NCI-H524 treated with DMSO at 0.1 percent for 48 hours (cell line): ENCODE measurements at regions not wholly inside any gene's neighbourhood (a gene's known extent, or its start where the extent isn't known, plus 50 kb on each side); places are given as distances from the start of the nearest gene placed in this dataset.
"Not testable (repeated sequence)": the region's sequence is repeated elsewhere in the genome, so short reads cannot be mapped to it uniquely, and the experiment has no call there.

Source experiments
- DNase-seq: peaks from one replicate; lab custom pipeline; 2025; lab: John Stamatoyannopoulos, UW

DNA sequence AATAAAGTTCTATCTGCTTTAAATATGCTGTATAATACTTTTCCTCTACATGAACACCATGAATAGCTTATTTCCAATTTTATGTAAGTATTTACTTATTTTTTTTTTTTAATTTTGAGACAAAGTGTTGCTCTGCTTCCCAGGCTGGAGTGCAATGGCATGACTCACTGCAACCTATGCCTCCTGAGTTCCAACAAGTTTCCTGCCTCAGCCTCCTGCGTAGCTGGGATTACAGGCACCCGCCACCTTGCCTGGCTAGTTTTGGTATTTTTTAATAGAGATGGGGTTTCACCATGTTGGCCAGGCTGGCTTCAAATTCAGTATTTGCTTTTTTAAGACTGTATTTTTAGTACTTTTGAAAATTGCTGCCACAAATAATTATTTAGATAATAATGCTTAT lies 1365.9 kb downstream of the GRIK2 start:
- DNase-seq: no peak

DNA sequence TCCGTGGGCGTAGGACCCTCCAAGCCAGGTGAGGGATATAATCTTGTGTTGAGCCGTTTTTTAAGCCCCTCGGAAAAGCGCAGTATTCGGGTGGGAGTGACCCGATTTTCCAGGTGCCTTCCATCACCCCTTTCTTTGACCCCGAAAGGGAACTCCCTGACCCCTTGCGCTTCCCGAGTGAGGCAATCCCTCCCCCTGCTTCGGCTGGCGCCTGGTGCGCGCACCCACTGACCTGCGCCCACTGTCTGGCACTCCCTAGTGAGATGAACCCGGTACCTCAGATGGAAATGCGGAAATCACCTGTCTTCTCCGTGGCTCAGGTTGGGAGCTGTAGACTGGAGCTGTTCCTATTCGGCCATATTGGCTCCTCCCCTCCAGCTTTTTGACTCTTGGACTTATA lies 1365.0 kb downstream of the GRIK2 start:
- not testable (repeated sequence) for DNase-seq

DNA sequence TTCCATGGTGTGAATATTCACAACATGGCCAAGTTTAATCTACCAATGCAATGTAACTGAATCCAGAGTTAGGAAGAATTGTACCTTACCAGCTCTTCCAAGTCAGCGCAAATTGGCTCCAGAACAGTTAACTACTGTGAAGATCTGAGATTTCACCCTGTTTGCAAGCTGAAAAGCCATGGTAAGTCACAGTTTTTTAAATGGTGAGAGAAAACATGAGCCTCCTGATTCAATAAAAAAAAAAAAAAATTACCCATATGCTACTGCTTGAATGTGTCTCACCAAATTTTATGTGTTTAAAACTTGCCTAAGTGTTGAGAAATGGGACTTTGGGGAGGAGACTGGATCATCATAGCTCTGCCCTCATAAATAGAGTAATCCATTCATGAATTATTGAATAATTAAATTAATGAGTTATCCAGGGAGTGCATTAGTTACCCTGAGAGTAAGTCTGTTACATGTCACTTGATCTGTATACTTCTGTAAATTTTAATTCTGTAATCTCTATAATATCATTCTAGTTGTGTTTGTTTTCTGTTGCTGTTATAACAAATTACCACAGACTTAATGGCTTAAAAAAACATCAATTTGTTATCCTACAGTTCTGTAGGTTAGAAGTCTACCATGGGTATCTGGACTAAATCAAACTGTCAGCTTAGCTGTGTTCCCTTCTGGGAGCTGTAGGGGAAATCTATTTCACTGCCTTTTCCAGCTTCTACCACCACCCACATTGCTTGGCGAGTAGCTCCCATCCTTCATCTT lies 1355.9 kb downstream of the GRIK2 start:
- DNase-seq: no peak

DNA sequence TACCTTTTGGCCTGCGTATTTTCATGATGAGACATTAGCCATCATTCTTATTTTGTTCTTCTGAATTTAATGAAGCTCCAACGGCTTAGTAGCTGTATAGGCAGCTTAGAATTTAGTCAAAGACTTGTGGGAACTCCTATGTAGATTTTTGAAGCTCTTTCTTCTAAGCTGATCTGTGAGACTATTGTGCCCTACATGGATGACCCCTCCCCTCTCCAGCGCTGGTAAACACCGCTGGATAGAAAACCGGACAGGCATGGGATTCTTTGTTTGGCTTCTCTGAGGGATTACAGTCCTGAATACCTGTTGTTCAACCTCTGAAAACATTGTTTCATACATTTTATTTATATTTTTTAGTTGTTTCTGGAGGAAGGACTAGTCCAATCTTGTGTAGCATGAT lies 1353.4 kb downstream of the GRIK2 start:
- no peak for DNase-seq

DNA sequence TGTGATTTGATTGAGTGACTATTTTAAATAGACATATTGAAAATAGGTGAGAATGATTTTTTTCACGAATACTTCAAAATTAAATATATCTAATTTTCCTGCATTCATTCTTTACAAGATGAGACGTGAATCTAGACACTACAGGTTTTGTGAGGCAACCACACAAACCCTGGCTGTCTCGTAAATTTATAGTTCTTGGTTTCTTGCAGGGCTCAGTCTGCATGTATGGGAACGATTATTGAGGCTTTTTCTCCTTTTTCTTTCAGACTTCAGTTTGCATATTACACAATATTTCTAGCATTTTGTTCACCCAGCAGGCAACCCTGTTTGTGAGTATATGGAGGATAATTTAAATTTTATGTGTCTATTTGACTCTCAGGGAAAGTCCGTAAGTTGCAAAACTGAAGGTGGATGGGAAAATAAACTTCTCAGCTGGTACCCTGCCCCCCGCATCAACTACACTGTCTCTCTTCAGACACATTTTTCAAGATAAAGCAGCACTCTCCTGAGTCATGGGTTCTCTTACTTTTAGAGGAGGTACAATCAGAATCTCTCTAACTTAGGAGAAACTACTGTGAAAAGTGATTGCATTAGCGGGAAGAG lies 1349.3 kb downstream of the GRIK2 start:
- DNase-seq: no peak

DNA sequence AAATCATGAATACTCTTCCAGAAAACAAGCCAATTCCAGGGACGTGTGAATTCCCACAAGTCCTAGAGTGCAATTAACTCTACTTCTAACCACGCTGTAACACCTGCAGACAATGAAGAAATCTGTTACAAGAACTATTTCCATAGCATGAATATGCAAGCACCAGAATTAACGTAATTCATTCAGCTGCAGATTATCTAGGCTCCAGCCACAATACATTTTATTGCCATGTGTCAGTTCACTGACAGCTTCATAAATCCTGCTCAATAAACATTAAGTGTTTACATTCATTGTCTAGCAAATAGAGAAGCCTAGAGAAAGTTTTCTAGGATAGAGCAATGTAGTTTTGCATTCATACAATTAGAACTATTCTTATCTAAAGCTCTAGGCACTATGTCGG lies 1348.5 kb downstream of the GRIK2 start:
- DNase-seq: no peak

DNA sequence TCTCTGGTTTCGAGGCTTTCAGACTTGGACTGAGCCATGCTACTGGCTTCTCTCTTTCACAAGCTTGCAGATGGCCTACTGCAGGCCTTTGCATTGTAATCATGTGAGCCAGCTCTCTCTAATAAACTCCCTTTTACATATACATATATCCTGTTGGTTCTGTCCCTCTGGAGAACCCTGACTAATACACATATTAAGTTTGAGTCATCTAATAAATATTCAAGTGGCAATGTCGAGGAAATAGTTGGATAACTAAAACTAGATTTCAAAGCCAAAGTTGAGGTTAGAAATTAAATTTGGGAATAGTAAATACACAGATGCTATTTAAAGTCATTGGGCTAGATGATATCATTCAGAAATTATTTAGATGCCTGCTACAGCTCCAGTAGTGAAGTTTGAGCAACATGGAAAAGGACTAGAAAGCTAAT lies 1343.4 kb downstream of the GRIK2 start:
- no peak for DNase-seq

DNA sequence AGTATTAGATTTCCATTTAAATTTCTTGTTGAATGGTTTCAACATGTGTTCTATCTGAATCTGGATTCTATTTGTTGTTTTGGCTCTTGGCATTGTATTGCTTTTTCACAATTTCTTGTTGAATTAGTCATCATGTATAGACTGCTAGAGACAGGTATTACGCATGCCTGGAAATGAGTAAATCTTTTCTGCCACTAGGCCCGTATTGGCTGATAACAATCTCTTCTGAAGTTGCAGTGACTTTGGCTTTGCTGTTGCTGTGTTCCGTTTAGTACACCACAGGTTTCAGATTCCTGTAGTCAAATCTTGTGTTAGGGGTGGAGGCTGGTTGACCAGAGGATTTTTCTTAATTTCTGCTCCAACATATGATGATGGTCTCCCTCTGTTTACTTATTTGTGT lies 1339.4 kb downstream of the GRIK2 start:
- no peak for DNase-seq

DNA sequence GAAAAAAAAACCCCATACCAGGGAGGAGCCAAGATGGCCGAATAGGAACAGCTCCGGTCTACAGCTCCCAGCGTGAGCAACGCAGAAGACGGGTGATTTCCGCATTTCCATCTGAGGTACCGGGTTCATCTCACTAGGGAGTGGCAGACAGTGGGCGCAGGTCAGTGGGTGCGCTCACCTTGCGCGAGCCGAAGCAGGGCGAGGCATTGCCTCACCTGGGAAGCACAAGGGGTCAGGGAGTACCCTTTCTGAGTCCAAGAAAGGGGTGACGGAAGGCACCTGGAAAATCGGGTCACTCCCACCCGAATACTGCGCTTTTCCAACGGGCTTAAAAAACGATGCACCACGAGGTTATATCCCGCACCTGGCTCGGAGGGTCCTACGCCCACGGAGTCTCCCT lies 1328.6 kb downstream of the GRIK2 start:
- DNase-seq: not testable (repeated sequence)

DNA sequence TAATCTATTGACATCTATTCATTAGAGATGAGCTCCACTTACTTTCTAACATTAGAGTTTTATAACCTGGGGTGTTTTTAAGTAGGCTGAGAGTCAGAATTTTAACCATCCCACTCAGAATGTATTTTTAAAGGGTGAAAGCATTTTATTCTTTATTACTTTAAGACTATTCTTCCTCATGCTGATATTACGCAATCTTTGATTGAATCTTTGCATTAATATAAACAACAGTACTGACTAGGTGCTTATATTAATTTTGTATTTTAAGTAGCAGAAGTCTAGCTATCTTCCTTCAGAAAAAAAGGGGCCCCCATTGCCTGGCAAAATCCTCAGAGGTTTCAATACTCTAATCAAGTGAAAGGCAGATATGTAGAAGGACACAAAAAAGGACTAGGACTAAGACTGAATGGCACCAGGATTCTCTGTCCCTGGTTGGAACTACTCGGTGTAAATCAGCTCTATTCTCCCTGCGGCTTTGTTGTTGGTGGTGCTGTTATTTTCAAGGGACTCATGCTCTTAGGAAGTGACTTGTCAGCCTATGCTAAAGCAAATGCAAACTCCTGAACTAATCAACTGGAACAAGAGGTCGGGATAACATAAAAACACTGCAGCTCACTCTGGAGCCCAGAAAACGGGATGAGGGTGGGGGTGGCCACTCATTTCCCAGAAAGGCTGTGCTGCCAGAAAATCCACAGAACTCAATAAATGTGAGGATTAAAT lies 1324.4 kb downstream of the GRIK2 start:
- DNase-seq: no peak

DNA sequence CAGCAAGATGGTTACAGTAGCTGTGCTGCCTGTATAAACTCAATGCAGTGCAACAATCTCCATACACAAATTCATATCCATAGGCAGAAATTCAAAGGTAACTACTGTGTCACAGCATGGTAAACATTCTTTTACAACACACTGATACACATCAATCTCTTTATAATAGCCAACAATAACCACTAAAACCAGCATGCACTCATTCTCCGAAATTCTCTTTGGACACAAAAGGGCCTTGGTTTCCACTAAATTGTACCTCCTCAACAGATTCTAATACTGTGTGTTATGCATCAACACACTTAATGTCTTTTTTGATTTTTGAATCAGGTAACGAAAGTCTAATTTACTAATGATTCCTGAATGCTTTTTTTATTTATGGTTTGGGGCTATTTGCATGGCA lies 1323.7 kb downstream of the GRIK2 start:
- no peak for DNase-seq

DNA sequence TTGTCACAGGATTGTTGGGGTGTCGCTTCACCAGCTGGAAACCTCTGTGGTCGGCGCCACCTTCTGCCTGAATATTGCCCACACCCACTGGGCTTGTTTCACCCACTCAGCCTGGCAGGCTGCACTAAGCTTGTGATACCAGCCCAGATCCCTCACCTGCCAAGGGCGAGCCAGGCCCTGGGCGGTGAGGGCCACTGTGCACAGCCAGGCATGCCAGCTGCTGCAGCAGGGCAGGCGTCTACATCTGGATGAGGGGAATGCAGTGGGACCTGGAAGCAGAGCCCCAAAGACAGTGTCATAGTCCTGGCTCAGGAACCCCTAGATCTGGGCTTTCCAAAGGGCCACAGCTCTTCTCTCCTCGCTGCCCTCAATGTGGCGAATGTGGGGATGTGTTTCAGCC lies 1307.5 kb downstream of the GRIK2 start:
- no peak for DNase-seq

DNA sequence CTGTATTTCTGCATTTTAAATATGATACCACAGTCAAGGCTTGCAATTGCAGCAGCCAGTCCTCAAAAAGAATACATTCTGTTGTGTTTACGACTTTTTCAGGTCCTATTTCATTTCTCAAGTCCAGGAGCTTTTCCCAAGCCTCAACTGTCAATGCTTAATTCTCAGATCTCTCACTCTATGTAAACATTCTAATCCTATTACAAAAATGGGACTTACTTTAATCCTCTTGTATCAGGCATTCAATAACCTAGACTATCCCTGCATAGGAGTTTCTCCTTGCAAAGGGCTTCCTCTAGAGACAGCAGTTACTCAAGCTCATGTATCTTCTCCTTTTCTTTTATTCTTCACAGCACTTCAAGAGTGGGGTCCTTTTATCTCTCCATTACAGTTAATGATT lies 1293.0 kb downstream of the GRIK2 start:
- DNase-seq: peak; percentile 90

DNA sequence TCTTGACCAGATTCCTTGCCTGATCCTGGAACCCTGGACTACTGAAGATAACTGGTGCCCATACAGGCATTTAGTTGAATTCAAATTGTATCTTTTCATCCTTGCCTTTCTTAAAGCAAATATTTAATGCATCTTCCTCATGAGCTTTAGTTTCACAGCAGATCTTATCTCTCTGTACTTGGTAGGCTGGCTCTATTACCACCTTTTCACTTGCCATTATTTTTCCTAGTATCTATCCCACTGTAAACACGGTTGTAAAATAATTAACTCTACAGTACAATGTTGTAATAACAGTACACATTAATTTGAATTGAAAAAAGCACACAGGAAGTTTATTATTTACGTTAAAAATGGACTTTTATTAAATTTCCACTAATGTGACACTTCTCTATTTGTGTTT lies 1286.9 kb downstream of the GRIK2 start:
- no peak for DNase-seq

DNA sequence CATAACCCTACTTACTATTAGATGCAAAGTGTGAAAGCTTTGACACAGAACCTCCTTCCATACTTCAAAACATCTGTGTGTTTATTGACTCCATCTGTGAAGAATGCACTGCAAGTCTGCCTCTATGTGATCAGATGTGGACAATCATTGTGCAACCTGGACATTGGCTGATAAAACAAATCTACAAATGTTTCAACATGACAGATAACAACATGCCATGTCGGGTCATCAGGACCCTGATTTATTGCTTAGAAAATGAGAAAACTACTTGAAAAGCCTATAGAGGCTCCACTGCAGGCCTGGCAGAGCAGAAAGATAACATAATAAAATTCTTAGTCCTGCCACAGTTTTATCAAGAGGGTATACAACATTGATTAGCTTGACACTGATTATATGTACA lies 1286.4 kb downstream of the GRIK2 start:
- DNase-seq: no peak

DNA sequence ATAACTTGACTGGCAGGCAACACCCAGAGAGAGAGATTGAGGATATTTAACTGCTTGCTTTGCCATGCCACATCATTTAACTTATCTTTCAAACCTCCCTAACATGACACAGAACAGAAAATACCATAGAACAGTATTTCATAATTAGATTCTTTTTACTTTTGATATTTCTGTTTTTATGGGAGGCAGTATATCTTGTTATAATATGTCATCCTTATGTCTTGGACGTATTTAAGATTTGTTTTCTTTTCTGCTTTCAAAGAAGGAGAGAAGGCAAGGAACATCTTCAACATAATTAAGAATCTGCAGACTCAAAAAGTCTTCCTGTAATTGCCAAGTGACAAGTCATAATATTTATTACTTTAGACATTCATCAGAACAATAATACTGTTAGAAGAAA lies 1283.7 kb downstream of the GRIK2 start:
- DNase-seq: no peak

DNA sequence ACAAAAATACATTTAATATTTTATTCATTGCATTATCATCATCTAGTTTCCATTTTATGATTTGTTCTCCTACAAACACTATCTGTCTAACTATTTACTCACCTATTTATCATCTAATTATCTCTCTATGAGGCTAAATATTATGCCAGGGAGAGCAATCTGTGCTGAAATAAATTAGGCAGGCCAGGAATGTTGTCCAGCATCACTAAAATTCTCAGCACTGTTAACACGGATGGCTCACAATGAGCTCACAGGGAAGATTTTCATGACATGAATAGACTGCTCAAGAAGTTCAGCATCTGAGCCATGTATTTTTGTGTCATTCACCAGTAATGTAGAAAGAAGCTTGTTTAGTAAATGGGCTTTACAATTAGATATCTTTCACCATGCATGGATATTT lies 1277.2 kb downstream of the GRIK2 start:
- no peak for DNase-seq

DNA sequence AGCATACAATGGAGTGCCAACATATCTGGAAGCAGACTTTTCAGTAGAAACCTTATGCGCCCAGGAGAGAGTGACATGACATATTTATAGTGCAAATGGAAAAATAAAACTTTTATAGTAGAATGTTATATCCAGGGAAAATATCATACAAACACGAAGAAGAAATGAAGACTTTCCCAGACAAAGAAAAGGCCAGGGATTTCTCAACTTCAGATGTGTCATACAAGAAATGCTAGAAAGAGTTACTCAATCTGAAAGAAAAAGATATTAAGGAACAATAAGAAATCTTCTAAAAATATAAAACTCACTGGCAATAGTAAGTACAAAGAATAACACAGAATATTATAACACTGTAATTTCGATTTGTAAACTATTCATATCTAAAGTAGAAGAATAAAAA lies 1269.3 kb downstream of the GRIK2 start:
- no peak for DNase-seq

DNA sequence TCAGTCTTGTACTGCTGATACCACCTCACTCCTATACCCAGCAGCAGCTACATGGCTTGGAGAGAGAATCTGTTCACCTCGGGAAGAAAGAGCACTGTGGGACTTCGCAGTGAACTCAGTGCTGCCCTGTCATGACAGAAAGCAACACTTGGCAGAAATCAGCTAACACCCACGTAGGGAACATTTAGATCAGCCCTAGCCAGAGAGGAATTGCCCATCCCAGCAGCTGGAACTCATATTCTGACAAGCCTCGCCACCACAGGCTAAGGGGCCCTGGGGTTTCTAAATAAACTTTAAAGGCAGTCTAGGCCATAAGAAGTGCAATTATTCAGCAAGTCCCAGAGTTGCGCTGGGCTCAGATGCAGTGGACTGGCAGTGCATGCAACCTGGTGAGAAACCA lies 1266.8 kb downstream of the GRIK2 start:
- DNase-seq: no peak

DNA sequence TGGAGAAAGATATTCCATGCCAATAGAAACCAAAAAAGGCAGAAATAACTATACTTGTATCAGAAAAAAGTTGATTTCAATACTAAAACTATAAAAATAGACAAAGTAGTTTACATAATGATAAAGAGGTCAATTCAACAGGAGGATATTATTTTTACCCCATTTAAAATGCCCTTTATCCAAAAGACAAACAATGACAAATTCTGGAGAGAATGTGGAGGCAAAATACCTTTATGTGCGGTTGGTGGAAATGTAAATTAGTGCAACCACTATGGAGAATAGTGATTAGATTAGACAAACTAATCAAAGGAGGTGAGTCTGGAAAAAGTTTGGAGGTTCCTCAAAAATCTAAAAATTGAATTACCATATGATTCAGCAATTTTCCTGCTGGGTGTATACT lies 1262.3 kb downstream of the GRIK2 start:
- DNase-seq: no peak

DNA sequence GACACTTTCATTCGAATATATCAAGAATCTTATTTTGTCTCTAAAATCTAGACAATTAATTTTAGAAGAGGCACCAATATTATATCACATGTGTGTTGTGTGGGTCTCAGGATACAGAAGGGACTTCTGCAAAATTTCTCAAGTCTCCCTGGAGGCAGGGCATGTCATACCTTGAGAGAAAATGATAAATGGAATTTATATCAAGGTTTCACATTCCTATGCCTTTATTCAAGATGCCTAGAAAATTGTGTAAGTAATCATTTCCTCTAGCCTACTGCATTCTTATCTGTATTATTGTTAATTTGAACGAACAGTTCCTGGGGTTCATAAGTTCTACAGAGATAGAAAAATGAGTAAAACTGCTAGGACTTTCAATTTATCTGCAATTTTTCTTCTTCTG lies 1247.9 kb downstream of the GRIK2 start:
- no peak for DNase-seq

DNA sequence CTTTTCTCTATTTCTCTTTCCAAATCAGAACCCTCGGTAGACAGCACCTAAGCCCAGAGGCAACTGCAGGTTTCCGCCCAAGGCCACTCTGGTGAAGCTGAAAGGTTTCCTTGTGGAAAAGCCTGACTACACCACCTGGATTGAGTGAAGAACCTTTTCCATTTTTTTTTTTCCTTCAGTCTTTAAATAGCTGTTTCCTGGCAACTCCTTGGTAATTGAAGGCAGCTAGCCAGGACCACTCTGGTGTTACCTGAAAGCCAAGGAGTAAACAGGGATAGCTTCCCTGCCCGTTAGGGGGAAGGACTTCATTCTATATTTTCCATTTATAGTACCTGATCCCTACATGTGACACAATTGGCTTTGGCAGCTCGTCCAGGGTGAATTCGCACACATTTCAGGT lies 1238.4 kb downstream of the GRIK2 start:
- DNase-seq: no peak

DNA sequence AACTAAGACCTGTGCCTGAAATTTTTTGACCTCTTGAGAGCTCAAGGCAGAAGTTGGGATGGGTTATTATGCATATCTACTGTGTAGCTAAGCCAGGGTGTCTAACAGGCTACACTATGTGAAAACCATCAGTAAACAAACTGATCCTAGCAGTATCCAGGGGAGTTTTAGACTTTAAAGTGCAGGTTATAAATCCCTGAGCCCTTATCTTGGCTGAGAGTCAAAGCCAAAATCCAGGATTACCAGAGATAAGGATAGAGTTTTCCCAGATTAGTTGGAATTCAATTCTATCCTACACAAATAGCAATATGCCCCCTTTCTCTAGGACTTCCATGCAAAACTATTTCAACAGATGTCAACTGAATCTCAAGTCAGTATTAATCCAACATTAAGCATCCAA lies 1229.7 kb downstream of the GRIK2 start:
- peak; percentile 95 for DNase-seq
